ENCODE measurements at regions not wholly inside any gene's neighbourhood (a gene's known extent, or its start where the extent isn't known, plus 50 kb on each side); places are given as distances from the start of the nearest gene placed in this dataset.

GRCh38 chr22:47694536-47695130 lies 932.2 kb downstream of the TBC1D22A start:
- TF ChIP-seq CTCF (IDR thresholded peaks at IDR 0.05) (no peak), POLR2A (IDR thresholded peaks at IDR 0.05) (no peak), EP300 (IDR thresholded peaks at IDR 0.05) (no peak)
- Histone ChIP-seq H3K27ac (no peak overlapping the region), H3K27me3 (no peaks in the 10 kb centered on the region), H3K4me1 (ENCODE audit: insufficient read depth) (no peaks in the 10 kb centered on the region), H3K36me3 (no peaks in the 10 kb centered on the region), H3K4me3 (no peak overlapping the region), H3K9me3 (no peaks in the 10 kb centered on the region)
- intact Hi-C loops (cut with DNase I) = no loop called here
- no peak for DNase-seq
- 69 to 89% (median 75%) methylated on average over 4 of the region's 4 CpGs for WGBS, 3 donors

GRCh38 chr22:47693606-47694005 lies 931.2 kb downstream of the TBC1D22A start:
- 77 to 91% (median 87%) methylated on average over 6 of the region's 6 CpGs for WGBS, 3 donors
- intact Hi-C loops (cut with DNase I) = no loop called here
- TF ChIP-seq POLR2A (IDR thresholded peaks at IDR 0.05) (no peak), EP300 (IDR thresholded peaks at IDR 0.05) (no peak), CTCF (IDR thresholded peaks at IDR 0.05) (no peak)

GRCh38 chr22:47692811-47693210 lies 930.4 kb downstream of the TBC1D22A start:
- Histone ChIP-seq H3K36me3 (no peaks in the 10 kb centered on the region), H3K4me1 (ENCODE audit: insufficient read depth) (no peaks in the 10 kb centered on the region), H3K27ac (no peak overlapping the region), H3K9me3 (no peaks in the 10 kb centered on the region), H3K4me3 (no peak overlapping the region), H3K27me3 (no peaks in the 10 kb centered on the region)
- intact Hi-C loops (cut with DNase I) = no loop called here
- TF ChIP-seq CTCF (IDR thresholded peaks at IDR 0.05) (no peak), EP300 (IDR thresholded peaks at IDR 0.05) (no peak), POLR2A (IDR thresholded peaks at IDR 0.05) (no peak)
- 80 to 86% (median 83%) methylated on average over 12 of the region's 12 CpGs for WGBS, 3 donors
- DNase-seq = no peak

More at GRCh38 chr22:47693606-47694005, 931.2 kb downstream of the TBC1D22A start:
- Histone ChIP-seq H3K4me3 (no peak overlapping the region), H3K36me3 (no peaks in the 10 kb centered on the region), H3K4me1 (ENCODE audit: insufficient read depth) (no peaks in the 10 kb centered on the region), H3K27me3 (no peaks in the 10 kb centered on the region), H3K27ac (no peak overlapping the region), H3K9me3 (no peaks in the 10 kb centered on the region)
- no peak for DNase-seq

- no peaks in the 10 kb centered on the region for H3K27me3 ChIP-seq
- intact Hi-C loops (cut with DNase I) = no loop called here
- no peak overlapping the region for H3K27ac ChIP-seq
- no peak for TF ChIP-seq POLR2A (IDR thresholded peaks at IDR 0.05)
- TF ChIP-seq CTCF (IDR thresholded peaks at IDR 0.05) = no peak
- no peak for TF ChIP-seq EP300 (IDR thresholded peaks at IDR 0.05)
- no peak for DNase-seq
- H3K9me3 ChIP-seq = no peaks in the 10 kb centered on the region
- H3K4me3 ChIP-seq = no peak overlapping the region
- no peaks in the 10 kb centered on the region for H3K36me3 ChIP-seq
- 88 to 93% (median 90%) methylated on average over 10 of the region's 10 CpGs for WGBS, 3 donors
- no peaks in the 10 kb centered on the region for H3K4me1 ChIP-seq (ENCODE audit: insufficient read depth)
Measured at GRCh38 chr22:47691152-47691895, 928.9 kb downstream of the TBC1D22A start.
